ENCODE measurements at regions not wholly inside any gene's neighbourhood (a gene's known extent, or its start where the extent isn't known, plus 50 kb on each side); places are given as distances from the start of the nearest gene placed in this dataset.
"Not testable (repeated sequence)": the region's sequence is repeated elsewhere in the genome, so short reads cannot be mapped to it uniquely, and the experiment has no call there.

DNA sequence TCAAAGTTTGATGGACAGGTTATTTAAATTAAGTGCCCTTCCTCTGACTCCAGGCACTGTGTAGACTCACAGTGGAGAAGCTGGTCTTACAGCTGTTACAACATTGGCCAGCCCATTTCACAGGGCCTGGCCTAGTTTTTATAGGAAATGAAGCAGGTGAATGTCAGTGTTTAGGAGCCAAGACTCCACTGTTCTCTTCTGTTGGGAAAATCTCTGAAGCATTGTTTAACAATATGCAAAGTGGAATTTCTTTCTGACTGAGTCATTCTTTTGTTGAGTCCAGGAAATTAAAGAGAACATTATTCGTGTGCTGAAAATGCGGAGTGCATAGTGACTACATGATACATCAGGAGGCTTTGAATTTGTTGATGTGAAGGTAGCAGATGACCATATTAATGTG, 64.7 kb downstream of the ARRDC4 start:
- DNase-seq, result no peak

DNA sequence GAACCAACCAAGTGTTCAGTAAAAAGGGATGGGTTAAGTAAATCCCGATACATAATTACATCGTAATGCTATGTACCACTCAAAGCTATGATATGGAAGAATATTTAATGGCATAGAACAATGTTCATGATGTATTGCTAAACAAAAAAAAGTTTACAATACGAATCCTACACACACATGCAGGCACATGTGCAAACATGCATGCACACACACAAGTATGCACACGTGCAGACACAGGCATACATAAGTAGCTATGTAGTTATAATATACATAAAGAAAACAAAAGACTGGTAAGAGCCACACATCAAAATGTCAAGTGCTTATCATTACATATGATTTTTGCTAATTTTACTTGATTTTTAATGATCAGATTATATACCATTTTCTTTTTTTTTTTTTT, 74.2 kb downstream of the ARRDC4 start:
- no peak for DNase-seq

DNA sequence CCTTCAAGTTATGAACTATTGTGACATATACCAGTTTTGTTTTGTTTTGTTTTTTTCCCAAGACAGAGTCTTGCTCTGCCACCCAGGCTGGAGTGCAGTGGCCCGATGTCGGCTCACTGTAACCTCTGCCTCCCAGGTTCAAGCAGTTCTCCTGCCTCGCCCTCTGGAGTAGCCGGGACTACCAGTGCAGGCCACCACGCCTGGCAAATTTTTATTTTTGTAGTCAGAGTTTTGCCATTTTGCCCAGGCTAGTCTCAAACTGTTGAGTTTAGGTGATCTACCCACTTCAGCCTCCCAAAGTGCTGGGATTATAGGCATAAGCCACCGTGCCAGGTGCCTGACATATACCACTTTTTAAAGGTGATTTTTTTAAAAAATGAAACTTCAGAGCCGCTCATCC, 74.6 kb downstream of the ARRDC4 start:
- no peak for DNase-seq

DNA sequence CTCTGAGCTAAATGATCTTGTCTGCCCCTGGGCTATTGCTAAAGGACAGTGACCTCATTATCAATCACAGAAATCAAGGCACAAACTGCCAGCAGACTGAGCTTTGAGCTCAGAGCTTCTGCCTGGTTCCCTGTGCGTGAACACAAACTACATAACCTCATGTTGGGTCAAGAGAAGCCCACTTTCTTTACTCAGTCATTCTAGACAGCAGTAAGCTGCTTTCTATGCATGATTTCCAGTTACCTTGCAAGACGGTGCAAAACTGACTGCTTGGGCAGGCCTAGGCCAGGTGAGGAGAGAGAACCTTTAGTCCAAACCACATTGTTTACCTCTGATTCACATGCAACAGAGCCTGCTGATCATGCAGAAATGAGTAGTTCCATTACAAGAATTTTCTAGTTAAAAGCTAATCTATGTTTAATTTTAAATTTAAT, 75.1 kb downstream of the ARRDC4 start:
- DNase-seq, result no peak

DNA sequence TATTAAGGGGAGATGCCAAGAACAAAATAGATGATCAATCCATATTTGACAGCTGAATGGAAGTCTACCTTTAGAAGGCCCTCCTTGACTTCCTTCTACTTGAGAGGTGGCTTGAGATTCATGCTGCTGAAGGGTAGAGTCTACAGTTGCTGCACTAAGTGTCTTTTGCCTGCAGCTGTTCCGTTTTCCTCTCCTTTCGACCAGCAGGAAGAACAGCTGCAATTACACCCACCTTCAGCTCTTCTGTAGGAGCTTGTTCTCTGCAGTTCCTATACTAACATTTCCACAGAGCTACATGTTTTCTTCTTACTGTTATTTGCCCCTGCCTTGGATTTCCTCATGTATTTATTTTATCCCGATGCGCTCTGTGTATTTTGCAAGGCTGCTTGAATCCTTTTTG, 79.1 kb downstream of the ARRDC4 start:
- DNase-seq, result no peak

GRCh38 chr15:98040146-98040545, 79.6 kb downstream of the ARRDC4 start:
- no peak for DNase-seq

DNA sequence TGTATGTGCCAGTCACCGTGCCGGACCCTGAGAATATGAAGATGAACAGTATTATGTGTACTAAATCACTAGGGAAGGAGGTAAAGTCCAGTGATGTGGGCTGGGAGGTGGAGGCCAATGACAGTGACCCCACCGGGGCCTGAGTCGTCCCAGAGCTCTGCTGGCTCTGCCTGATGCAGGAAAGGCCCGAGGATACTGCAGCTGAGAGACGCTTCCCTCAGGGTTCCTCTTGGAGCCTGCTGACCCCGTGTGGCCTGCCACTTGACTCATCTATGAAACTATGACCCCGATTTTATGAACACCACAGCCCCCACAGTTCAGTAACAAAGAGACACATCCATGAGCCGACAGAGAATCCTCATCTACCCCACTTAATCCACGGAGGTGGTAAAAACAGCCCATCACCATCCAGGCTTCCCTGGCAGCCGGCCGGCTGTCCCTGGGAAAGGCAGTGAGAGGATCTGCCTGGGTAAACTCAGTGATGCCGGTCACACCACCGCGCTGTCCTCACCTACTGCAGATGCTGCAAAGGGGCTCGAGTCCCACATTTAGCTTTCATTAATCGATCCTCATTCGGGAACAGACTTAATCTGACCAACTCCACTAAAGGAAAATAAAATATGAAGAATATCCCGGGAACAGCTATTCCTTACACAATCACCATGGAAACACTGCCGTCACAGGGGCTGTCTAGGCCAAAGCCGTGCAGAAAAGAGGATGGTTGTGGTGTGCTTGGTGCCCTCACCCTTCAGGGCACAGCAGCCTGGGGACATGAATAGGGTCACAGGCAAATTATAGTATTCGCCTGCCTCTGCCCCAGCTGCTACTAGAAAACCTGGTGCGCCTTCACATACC, 82.9 kb downstream of the ARRDC4 start:
- DNase-seq, result no peak

DNA sequence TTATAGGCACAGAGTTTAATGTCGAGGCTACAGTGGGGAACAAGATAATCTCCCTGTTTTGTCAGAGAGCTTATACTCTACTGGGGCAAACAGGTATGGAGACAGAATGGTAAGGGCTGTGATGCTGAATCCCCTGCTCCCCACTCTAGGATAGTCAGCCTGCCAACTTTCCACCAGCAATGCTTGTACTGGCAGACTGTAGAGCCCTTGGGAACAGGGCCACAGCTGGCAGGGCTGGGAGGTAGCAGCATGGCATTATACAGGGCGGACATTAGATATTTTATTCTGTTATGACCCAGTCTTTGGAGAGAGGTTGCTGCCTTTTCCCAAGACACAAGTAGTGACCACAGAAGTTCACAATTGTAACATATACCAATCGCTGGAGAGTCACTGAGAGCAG, 91.2 kb downstream of the ARRDC4 start:
- DNase-seq, result no peak

GRCh38 chr15:98057453-98057852, 97.0 kb downstream of the ARRDC4 start:
- DNase-seq, result no peak

- no peak for DNase-seq
These were observed 102.4 kb downstream of the ARRDC4 start for GRCh38 chr15:98062869-98063268.

- no peak for DNase-seq
These were observed 102.8 kb downstream of the ARRDC4 start for GRCh38 chr15:98063315-98063714.

DNA sequence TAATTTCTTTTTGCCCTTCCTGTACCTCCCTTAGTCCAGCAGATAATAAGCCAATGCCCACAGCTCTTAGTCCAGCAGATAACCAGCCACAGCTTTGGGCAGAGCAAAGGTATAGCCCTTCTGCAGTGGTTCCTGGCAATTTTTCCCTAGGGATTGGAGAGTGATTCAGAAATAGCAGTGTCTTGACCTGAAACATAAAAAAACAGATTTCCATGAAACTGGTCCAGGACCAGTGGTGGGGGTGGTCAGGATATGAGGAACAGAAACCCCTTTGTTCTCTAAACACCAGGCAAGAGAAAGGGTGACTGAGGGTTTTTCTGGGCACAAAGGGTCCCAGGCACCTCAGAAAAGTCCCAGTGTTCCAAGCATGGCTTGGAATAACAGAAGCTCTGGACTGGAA, 103.4 kb downstream of the ARRDC4 start:
- DNase-seq, result no peak

GRCh38 chr15:98067339-98067738, 106.8 kb downstream of the ARRDC4 start:
- no peak for DNase-seq

DNA sequence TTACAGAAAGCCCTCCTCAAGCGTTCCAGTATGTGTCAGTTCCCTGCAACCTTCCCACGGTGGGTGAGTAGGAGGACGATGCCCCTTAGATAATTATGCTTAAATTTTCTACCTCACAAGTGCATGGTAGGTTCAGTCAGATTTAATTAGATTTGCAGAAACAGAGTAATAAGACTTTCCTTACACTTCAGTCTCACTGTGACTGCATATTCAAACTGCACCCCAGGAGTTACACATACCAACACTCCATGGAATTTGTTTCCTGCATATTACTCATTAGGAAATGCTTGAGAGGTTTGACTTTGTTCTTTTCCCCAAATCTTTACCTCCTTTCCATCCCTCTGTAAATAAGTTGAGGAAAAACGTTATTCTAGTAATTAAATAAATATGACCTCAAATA, 108.8 kb downstream of the ARRDC4 start:
- no peak for DNase-seq

DNA sequence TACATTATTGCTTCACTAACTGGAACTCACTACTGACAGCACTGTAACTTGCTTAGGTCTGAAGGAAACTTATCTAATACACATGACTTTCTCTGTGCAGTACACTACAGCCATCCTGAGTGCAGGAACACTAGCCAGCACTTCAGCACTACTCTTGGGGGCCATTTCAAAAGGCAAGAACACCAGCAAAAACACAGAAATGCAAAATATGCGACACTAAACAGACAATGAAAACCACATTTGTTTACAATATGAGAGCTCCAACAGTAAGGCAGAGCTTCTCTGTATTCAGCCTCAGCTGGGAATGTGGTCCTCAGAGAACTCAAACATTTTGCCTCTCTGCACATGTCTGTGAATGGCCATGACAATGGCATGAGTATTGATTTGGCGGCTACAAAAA, 109.6 kb downstream of the ARRDC4 start:
- no peak for DNase-seq

DNA sequence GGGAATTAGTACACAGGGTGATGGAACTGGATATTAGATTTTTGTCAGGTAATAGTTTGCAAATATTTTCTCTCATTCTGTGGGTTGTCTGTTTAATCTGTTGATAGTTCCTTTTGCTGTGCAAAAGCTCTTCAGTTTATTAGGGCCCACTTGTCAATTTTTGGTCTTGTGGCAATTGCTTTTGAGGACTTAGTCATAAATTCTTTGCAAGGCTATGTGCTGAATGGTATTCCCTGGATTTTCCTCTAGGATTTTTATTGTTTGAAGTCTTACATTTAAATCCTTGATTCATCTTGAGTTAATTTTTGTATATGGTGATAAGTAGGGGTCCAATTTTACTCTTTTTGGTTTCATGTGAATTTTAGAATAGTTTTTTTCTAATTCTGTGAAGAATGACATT, 111.3 kb downstream of the ARRDC4 start:
- DNase-seq, result no peak

DNA sequence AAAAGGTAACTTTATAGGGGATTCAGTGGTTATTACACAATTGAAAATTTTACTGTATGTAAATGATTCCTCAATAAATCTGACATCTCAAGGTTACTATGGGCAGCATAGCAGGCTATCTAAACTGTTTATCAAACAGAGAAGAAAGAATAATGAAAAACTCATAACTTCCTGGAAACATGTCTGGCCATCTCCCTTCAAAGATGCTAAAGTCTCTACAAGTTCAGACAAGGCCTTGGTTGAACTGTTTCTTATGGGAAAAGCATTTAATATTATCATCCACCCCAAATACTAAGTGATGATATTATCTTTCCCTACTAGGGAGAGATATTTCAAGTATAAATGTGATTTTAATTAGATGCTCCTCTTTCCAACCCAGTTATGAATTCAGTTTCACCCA, 114.9 kb downstream of the ARRDC4 start:
- no peak for DNase-seq

GRCh38 chr15:98076021-98076816, 115.7 kb downstream of the ARRDC4 start:
- DNase-seq, result no peak

GRCh38 chr15:98077186-98077585, 116.7 kb downstream of the ARRDC4 start:
- no peak for DNase-seq

DNA sequence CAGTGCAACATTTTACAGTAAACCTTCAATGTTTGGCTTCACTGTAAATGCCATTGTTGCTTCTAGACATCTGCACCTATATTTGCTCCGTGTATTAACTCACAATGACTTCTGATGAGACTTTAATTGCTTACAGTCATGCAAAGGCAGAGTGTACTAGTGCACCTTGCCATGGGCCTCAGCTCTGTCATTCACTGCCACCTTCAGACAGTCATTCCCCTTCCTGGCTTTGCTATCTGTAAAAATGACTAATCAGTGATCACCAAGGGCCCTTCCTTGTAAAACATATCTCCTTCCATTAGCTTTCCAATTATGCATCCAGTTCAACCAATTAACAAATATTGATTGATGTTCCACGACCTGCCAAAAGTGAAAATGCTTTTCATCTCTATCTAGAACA, 120.3 kb downstream of the ARRDC4 start:
- no peak for DNase-seq

GRCh38 chr15:98083203-98083910, 122.9 kb downstream of the ARRDC4 start:
- no peak for DNase-seq

DNA sequence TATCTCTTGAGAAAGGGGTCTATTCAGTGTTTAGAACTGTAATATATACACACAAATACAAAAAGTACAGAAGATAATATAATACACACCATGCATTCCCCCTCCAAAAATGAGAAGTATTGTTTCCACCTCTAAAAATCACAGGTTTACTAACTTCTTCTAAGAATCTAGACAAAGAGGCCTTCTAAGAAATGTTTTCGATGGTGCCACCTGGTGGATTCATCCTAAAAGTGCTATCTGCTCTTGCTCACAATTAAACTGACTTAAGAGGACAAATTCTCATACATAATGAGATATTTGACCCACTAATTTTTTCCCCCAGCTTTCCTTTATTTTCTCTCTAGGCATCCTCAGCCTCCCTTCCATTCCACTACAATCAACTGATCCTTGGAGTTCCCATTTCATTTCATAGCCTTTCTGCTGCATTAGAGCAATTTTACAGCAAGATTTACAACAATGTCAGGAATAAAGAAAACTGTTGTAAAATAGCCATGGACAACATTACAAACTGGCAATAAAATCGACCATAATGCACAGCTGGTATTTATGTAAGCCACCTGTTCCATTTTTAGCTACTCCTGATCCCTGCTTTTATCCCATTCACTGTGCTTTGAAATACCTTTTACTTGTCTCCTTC, 124.6 kb downstream of the ARRDC4 start:
- no peak for DNase-seq

GRCh38 chr15:98088307-98088945, 127.9 kb downstream of the ARRDC4 start:
- DNase-seq, result not testable (repeated sequence)
